ENCODE measurements at regions not wholly inside any gene's neighbourhood (a gene's known extent, or its start where the extent isn't known, plus 50 kb on each side); places are given as distances from the start of the nearest gene placed in this dataset.

GRCh38 chr5:173693670-173694069 lies 77.2 kb upstream of the BOD1 start:
- no peak overlapping the region for H2AFZ ChIP-seq (ENCODE audit: low read length)
- H3K9me3 ChIP-seq (replicated peaks; ENCODE audit: insufficient read depth, low read length) = no peaks in the 10 kb centered on the region
- H3K79me2 ChIP-seq (ENCODE audit: low read length) = no peaks in the 10 kb centered on the region
- no peaks in the 10 kb centered on the region for H3K36me3 ChIP-seq (replicated peaks; ENCODE audit: insufficient read depth, low read length)
- H3K4me2 ChIP-seq (ENCODE audit: low read depth, low read length) = no peak overlapping the region
- H3K4me3 ChIP-seq (ENCODE audit: low read length) = no peak overlapping the region
- H3K27me3 ChIP-seq (replicated peaks; ENCODE audit: insufficient read depth, low read length) = no peaks in the 10 kb centered on the region
- no peak overlapping the region for H3K27ac ChIP-seq (ENCODE audit: low read length)
- H4K20me1 ChIP-seq (ENCODE audit: insufficient read depth, low read length) = no peaks in the 10 kb centered on the region
- no peak for DNase-seq
- H3F3A ChIP-seq (ENCODE audit: insufficient read depth, low read length) = no peaks in the 10 kb centered on the region
- H3K9me2 ChIP-seq (replicated peaks; ENCODE audit: insufficient read depth, low read length) = no peaks in the 10 kb centered on the region
- H3K4me1 ChIP-seq (ENCODE audit: low read length) = peaks cover 16% of the 10 kb centered on the region
- no peak overlapping the region for H3K9ac ChIP-seq (ENCODE audit: low read length)
- TF ChIP-seq CTCF (IDR thresholded peaks at IDR 0.05; ENCODE audit: low read length) = no peak
- no peak for TF ChIP-seq EZH2phosphoT487 (IDR thresholded peaks at IDR 0.05; ENCODE audit: low read length)
- no peak for TF ChIP-seq EZH2 (optimal IDR thresholded peaks at IDR 0.05; ENCODE audit: low read depth, low read length)

DNA sequence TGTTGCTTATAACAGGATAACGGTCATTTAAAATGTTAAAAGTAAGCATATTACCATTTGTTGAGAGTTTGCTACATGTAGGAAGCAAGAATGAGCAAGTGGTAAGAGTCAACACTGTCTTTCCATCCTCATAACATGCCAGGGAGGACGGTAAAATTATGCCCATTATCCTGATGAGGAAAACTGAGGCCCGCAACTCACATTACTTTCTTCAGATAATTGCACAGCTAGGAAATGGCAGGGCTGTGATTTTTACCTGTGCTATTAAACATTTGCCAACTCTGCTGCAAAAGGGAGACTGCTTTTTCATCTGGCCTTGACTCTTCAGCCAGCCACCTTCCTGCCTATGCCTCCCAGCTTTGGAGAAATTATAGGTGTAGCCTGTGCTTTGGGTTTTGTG lies 79.8 kb upstream of the BOD1 start:
- Histone ChIP-seq H3K9me3 (replicated peaks; ENCODE audit: insufficient read depth, low read length) (no peaks in the 10 kb centered on the region), H3K27me3 (replicated peaks; ENCODE audit: insufficient read depth, low read length) (no peaks in the 10 kb centered on the region), H3K4me2 (ENCODE audit: low read depth, low read length) (no peak overlapping the region), H2AFZ (ENCODE audit: low read length) (no peak overlapping the region), H3K79me2 (ENCODE audit: low read length) (no peaks in the 10 kb centered on the region), H3K4me3 (ENCODE audit: low read length) (no peak overlapping the region), H3F3A (ENCODE audit: insufficient read depth, low read length) (no peaks in the 10 kb centered on the region), H4K20me1 (ENCODE audit: insufficient read depth, low read length) (no peaks in the 10 kb centered on the region), H3K9ac (ENCODE audit: low read length) (no peak overlapping the region), H3K36me3 (replicated peaks; ENCODE audit: insufficient read depth, low read length) (no peaks in the 10 kb centered on the region), H3K27ac (ENCODE audit: low read length) (no peak overlapping the region), H3K9me2 (replicated peaks; ENCODE audit: insufficient read depth, low read length) (no peaks in the 10 kb centered on the region), H3K4me1 (ENCODE audit: low read length) (peaks cover 12% of the 10 kb centered on the region)
- TF ChIP-seq EZH2phosphoT487 (IDR thresholded peaks at IDR 0.05; ENCODE audit: low read length) (no peak), EZH2 (optimal IDR thresholded peaks at IDR 0.05; ENCODE audit: low read depth, low read length) (no peak), CTCF (IDR thresholded peaks at IDR 0.05; ENCODE audit: low read length) (no peak)
- no peak for DNase-seq

DNA sequence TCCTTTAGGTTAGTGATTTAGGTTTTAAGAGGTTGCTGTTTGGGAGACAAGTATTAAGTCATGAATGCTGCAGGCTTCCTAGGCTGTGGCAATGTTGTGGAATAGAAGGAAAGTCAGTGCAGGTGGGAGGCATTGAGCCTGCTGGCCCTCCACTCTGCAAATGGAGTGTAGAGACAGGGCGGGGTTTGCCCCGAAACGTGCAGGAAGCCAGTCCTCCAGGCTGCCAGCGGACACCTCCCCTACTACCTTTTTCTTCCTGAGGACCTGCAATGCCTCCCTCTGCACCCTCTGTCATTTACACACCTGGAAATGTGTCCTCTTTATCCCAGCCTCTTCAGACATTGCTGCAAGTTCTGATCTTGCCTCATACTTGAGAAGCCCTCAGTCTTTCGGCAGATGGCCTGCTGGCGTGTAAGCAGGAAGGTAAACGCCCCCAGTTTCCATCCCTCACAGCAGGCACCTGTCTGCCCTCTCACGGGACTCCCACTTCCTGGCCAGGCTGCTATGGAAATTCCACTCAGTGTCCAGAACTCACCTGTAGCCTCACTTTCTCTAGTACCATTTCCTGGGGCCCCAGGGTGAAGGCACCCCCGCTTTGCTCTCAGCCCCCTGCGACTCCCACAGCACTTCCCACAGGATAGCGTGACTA lies 81.6 kb upstream of the BOD1 start:
- H3K27ac ChIP-seq (ENCODE audit: low read length) = peak overlapping the region; percentile 27; the same call in 1 of the 2 replicates

More for the DNA sequence above, 81.6 kb upstream of the BOD1 start:
- Histone ChIP-seq H3K9me3 (replicated peaks; ENCODE audit: insufficient read depth, low read length) (no peaks in the 10 kb centered on the region), H3K4me1 (ENCODE audit: low read length) (peaks cover 12% of the 10 kb centered on the region), H4K20me1 (ENCODE audit: insufficient read depth, low read length) (no peaks in the 10 kb centered on the region), H3K4me3 (ENCODE audit: low read length) (no peak overlapping the region), H3K4me2 (ENCODE audit: low read depth, low read length) (peak overlapping the region; percentile 13; the same call in 1 of the 2 replicates), H3K36me3 (replicated peaks; ENCODE audit: insufficient read depth, low read length) (no peaks in the 10 kb centered on the region), H3F3A (ENCODE audit: insufficient read depth, low read length) (no peaks in the 10 kb centered on the region), H3K9ac (ENCODE audit: low read length) (no peak overlapping the region), H2AFZ (ENCODE audit: low read length) (no peak overlapping the region; the same call in 1 of the 2 replicates), H3K79me2 (ENCODE audit: low read length) (no peaks in the 10 kb centered on the region), H3K9me2 (replicated peaks; ENCODE audit: insufficient read depth, low read length) (no peaks in the 10 kb centered on the region), H3K27me3 (replicated peaks; ENCODE audit: insufficient read depth, low read length) (no peaks in the 10 kb centered on the region)
- peak; percentile 26 for DNase-seq
- TF ChIP-seq EZH2phosphoT487 (IDR thresholded peaks at IDR 0.05; ENCODE audit: low read length) (no peak), EZH2 (optimal IDR thresholded peaks at IDR 0.05; ENCODE audit: low read depth, low read length) (no peak), CTCF (IDR thresholded peaks at IDR 0.05; ENCODE audit: low read length) (no peak)
